Inflammatory macrophage treated with lipopolysaccharide for 1 hour (primary cell): ENCODE measurements at regions not wholly inside any gene's neighbourhood (a gene's known extent, or its start where the extent isn't known, plus 50 kb on each side); places are given as distances from the start of the nearest gene placed in this dataset.
A peak's percentile ranks its signal among the peaks of the same experiment; 100 is the strongest.

Experiments
- DNase-seq, 2 donors: peaks; one replicate each; pipeline ENCODE4 v3.0.0-alpha.2; 2020 to 2022

DNA sequence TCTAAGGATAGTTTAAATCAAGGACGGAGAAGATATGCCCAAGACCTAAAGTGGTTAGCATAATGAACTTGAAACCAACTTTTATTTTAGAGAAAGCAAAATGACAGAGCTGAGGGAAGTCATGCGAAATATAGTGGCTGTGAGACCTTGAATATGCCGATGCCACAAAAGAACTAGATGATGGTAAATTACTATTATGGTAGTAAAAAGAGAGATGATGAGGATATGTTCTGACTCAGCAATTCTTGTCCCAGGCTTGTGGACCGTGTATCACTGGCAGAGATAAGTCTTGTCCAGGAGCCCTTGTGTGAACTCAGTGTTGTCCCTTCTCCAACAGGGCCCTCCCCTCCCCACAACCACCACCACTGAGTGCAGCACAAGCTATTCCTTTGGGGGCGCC lies 1605.6 kb upstream of the TENM3 start:
- no peak for DNase-seq

GRCh38 chr4:180640193-180640592 lies 1603.0 kb upstream of the TENM3 start:
- no peak for DNase-seq

GRCh38 chr4:180641495-180641894 lies 1601.7 kb upstream of the TENM3 start:
- DNase-seq, result no peak

- DNase-seq, result no peak
Measured at GRCh38 chr4:180642732-180643131, 1600.5 kb upstream of the TENM3 start.

DNA sequence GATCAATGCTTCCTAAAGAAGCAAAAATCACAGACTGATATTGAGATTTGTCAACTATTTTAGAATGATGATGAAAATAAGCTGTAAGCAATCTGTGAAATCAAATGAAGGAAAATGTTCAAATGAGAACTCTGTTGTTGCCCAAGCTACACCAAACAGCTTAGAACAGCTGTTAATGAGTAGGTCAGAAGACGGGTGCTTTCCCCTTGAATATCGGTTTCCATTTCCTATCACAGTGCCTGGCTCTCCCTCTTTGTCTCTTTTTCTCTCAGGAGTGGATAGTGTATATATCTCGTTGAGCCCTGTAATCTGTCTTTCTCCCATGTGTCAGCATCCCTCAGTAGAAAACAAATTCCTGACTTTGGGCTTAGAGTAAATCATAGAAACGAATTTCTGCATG lies 1592.9 kb upstream of the TENM3 start:
- no peak for DNase-seq

- no peak for DNase-seq
Measured at GRCh38 chr4:180652533-180652932, 1590.7 kb upstream of the TENM3 start.

- DNase-seq, result no peak
Measured at GRCh38 chr4:180655886-180656285, 1587.3 kb upstream of the TENM3 start.

DNA sequence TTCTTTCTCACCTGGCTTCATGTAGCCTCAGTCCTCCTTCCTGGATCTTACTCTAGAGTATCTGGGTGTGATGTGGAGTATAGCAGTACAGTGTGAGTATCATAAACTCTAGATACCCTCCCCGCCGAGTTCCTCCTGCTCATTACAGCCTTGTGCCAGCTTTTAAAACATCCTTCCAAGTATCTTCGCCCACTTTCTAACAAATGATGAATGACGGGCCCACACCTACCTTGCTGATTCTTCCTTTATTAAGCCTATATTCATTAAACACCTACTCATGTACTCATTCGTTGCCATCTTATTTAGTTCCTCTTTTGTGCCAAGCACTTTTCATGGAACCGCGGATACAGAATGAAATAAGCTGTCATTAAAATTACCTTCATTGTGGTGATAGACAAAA lies 1585.3 kb upstream of the TENM3 start:
- DNase-seq, result no peak

GRCh38 chr4:180664766-180665368 lies 1578.3 kb upstream of the TENM3 start:
- DNase-seq, result peak; percentile 47 to 94

- DNase-seq, result no peak
Measured at GRCh38 chr4:180665481-180665880, 1577.7 kb upstream of the TENM3 start.

DNA sequence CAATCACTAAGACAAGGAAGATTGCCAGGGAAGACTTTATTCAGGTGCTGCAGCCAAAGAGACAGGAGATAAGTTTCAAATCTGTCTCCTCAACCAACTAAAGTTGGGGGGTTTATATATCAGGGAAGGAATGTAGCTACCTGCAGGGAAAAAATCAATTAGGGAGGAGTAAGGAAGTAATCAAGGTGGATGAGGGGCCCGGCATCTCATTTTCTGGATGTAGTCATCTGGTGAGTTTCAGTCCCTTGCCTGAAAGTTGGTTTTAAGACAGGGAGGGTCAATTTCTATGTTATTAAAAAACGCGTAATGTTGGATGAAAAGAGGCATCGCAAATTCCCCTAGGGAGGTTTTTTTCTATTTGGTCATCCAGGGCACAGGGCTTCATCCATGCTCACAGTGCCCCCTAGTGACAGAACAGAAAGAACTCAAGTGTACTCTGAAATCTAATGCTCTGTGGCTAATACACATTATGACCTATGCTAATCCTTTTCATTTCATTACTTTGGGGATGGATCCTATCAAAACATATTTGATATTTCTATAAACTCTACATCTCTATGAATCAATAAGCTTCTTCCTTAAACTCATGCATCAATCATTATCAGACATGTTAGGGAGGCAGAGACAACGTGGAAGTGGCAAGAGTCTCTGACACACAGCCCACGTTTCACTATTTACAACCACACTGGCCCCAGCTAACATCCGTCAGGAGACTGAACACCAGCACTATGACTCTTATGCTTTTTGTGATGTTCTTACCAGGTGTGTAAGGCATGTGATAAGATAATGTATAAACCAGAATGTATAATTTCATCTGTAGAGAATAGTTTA lies 1577.0 kb upstream of the TENM3 start:
- DNase-seq, result peak; percentile 34 to 59

- no peak for DNase-seq
Measured at GRCh38 chr4:180668732-180669131, 1574.5 kb upstream of the TENM3 start.

- no peak for DNase-seq
Measured at GRCh38 chr4:180669680-180670079, 1573.5 kb upstream of the TENM3 start.

GRCh38 chr4:180674619-180675358 lies 1568.4 kb upstream of the TENM3 start:
- no peak for DNase-seq

- DNase-seq, result no peak
Measured at GRCh38 chr4:180675359-180675650, 1567.9 kb upstream of the TENM3 start.

- no peak for DNase-seq
Measured at GRCh38 chr4:180680305-180680704, 1562.9 kb upstream of the TENM3 start.

DNA sequence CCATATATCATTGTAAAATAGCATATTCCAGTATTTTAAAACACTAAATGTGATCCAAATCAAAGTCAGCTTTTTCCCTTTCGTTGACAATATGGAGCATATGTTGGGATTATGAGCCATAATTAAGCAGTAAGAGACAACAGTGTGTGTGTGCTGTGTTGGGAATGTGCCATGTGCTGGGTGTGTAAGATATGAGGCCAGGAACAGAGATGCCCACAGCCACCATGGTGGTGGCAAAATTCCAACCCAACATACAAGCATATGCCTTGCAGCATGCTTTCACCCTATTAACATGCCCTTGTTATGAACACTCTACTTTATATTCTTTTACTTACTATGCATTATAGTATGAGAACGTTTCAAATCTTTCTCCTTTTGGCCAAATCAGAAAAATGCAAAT lies 1560.4 kb upstream of the TENM3 start:
- no peak for DNase-seq

GRCh38 chr4:180683186-180683585 lies 1560.0 kb upstream of the TENM3 start:
- DNase-seq, result no peak

DNA sequence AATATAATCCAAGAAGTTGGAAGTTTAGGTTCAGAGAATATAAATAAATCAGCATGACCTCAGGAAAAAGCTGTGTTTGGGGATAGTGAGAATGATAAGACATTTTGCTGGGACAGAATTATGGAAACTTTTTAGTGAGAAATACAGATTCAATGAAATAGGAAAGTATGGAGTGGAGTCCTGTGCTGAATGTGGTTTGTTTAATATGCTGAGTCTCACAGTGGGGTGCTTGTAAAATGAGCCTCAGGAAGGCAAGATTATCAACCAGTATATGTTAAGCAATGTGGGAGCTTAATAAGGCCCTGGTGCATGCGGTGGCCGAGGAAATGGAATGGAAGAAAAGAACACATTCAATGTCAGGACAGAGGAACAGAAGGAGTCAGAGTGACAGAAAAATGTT lies 1554.7 kb upstream of the TENM3 start:
- no peak for DNase-seq

GRCh38 chr4:180694875-180695274 lies 1548.3 kb upstream of the TENM3 start:
- no peak for DNase-seq

DNA sequence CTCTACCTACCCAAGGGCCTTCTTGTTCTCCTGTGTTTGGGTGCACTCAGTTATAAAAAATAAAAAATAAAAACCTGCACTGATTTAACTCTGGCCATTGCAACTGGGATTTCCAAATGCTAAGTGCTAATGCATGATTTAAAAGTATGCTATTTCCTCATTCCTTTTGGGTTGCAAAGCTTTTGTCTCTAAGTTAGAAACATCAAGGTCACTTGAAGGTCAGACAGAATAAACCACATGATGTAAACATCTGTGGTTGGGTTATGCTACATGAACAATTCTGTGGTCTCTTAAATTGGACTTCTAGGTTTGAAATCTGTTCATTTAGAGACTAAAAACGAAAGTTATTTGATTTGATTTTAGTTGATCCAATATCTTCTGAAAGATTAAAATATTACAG lies 1547.4 kb upstream of the TENM3 start:
- no peak for DNase-seq

DNA sequence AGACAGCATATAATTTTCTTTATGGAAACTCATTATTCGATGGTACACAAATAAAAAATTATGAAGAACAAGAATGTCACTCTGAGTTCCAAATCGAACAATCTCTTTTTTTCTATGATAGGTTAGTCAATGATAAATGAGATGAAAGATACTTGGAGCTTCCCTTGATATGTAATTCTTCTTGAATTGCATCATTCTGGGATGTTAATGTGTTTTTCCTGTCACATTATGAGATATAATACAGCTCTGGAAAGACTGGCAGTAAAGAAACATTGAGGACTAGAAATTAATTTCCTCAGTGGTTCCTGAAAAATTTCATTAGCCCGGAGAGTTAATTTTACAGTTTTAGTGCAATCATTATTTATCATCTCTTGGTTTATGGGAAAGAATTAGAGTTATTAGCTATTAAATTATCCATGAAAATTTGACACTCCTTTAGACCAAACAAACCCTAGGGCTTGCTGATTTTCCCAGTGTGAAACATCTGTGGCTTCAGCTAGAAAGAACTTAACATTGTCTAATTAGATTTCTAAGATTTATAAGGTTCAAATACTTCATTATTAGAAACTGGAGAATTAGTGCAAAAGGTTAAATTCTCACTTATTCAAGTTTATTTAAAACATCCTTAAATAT lies 1546.6 kb upstream of the TENM3 start:
- no peak for DNase-seq

DNA sequence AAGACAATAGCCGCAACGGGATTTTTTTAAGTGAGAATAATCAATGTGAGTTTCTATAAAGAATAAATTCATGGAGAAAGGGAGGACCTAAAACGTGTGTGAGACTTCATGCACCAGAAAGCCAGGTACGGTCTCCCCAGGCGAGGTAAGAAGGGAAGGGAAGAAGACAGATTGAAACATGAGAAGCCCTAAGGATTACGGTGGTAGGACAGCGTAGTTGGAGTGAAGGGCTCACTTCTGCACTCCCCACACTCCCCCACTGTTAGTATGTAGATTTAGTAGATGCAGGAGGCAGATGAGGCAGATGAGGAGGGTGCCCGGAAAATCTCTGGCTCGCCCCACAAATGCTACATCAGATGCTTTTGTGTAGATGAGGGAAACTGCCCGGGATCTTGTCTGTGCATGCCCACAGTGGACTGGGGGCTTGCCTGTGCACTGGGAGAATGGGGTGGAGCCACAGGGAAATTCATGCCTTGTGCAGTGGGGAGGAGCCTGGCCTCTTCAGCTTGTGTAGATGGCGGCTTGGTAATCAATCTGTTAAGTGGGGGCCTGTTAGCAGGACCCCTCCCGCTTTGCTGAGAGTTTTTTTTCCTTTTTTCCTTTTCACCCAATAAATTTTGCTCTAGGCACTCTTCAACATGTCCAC lies 1544.5 kb upstream of the TENM3 start:
- DNase-seq, result no peak
